ENCODE measurements at regions not wholly inside any gene's neighbourhood (a gene's known extent, or its start where the extent isn't known, plus 50 kb on each side); places are given as distances from the start of the nearest gene placed in this dataset.

DNA sequence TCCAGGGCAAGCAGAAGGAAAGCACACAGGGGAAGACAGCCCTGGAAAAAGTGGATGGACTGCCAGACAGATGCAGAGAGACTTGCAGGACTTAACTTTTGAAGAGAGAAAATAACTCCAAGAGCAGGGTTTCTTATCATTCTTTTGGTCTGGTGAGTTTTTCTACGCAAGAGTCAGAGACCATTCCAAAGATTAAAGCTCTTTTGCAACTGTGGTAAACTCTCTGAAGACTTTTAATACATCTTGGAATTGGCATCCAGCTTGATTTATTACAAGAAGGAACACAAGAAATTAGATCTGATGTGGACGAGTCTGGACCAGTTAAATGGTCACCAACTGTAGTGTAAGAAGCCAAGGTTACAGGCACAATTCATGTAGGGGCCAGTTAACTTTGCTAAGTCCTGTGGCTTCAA is 153.4 kb downstream of the SIPA1L2 start:
- Histone ChIP-seq H3K27me3 (ENCODE audit: insufficient read depth, low read depth) (no peaks in the 10 kb centered on the region), H3K36me3 (ENCODE audit: insufficient read depth) (no peaks in the 10 kb centered on the region), H3K4me1 (ENCODE audit: low read depth, poor library complexity, severe bottlenecking) (no peaks in the 10 kb centered on the region), H3K9ac (no peak overlapping the region), H3K4me3 (IDR thresholded peaks at IDR 0.05; ENCODE audit: insufficient read depth, low read depth, low read length) (no peak overlapping the region), H3K79me2 (ENCODE audit: insufficient read depth, low read depth) (no peaks in the 10 kb centered on the region), H3K27ac (no peak overlapping the region), H2AFZ (ENCODE audit: low read depth) (no peak overlapping the region), H4K20me1 (ENCODE audit: insufficient read depth) (no peaks in the 10 kb centered on the region), H3K4me2 (no peak overlapping the region)
- no peak for TF ChIP-seq CTCF (conservative IDR thresholded peaks at IDR 0.05; ENCODE audit: low read depth, low read length)

GRCh38 chr1:232474826-232475225 is 155.1 kb downstream of the SIPA1L2 start:
- H3K27me3 ChIP-seq (ENCODE audit: insufficient read depth, low read depth) = no peaks in the 10 kb centered on the region
- H3K27ac ChIP-seq = no peak overlapping the region
- no peak overlapping the region for H2AFZ ChIP-seq (ENCODE audit: low read depth)
- no peaks in the 10 kb centered on the region for H3K4me1 ChIP-seq (ENCODE audit: low read depth, poor library complexity, severe bottlenecking)
- no peaks in the 10 kb centered on the region for H4K20me1 ChIP-seq (ENCODE audit: insufficient read depth)
- H3K36me3 ChIP-seq (ENCODE audit: insufficient read depth) = no peaks in the 10 kb centered on the region
- H3K4me2 ChIP-seq = no peak overlapping the region
- H3K79me2 ChIP-seq (ENCODE audit: insufficient read depth, low read depth) = no peaks in the 10 kb centered on the region
- no peak overlapping the region for H3K4me3 ChIP-seq (IDR thresholded peaks at IDR 0.05; ENCODE audit: insufficient read depth, low read depth, low read length)
- no peak for TF ChIP-seq CTCF (conservative IDR thresholded peaks at IDR 0.05; ENCODE audit: low read depth, low read length)
- no peak overlapping the region for H3K9ac ChIP-seq

DNA sequence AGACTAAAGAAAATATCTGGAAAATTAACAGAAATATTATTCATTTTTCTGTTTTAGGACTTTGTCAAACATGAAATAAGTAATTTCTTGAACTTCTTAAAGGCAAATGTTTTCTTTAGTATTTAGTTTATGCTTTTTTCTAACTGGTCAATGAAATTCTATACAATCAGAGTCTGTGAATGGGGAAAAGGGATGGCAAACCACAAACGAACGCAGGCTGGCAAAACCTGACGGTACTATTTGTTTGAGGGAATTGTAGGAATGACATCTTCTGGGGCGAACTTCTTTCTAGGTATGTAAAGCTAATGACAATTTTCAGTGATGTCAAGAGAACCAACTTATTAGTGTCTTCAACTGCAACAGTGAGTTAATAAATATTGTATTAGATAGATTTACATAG is 156.0 kb downstream of the SIPA1L2 start:
- no peak overlapping the region for H3K4me2 ChIP-seq
- no peaks in the 10 kb centered on the region for H3K4me1 ChIP-seq (ENCODE audit: low read depth, poor library complexity, severe bottlenecking)
- H3K79me2 ChIP-seq (ENCODE audit: insufficient read depth, low read depth) = no peaks in the 10 kb centered on the region
- TF ChIP-seq CTCF (conservative IDR thresholded peaks at IDR 0.05; ENCODE audit: low read depth, low read length) = no peak
- H3K36me3 ChIP-seq (ENCODE audit: insufficient read depth) = no peaks in the 10 kb centered on the region
- H3K4me3 ChIP-seq (IDR thresholded peaks at IDR 0.05; ENCODE audit: insufficient read depth, low read depth, low read length) = no peak overlapping the region
- no peaks in the 10 kb centered on the region for H3K27me3 ChIP-seq (ENCODE audit: insufficient read depth, low read depth)
- no peak overlapping the region for H3K9ac ChIP-seq
- no peaks in the 10 kb centered on the region for H4K20me1 ChIP-seq (ENCODE audit: insufficient read depth)
- H2AFZ ChIP-seq (ENCODE audit: low read depth) = no peak overlapping the region
- H3K27ac ChIP-seq = no peak overlapping the region

GRCh38 chr1:232473324-232473723 is 156.6 kb downstream of the SIPA1L2 start:
- no peaks in the 10 kb centered on the region for H3K27me3 ChIP-seq (ENCODE audit: insufficient read depth, low read depth)
- H3K79me2 ChIP-seq (ENCODE audit: insufficient read depth, low read depth) = no peaks in the 10 kb centered on the region

More at GRCh38 chr1:232473324-232473723, 156.6 kb downstream of the SIPA1L2 start:
- no peaks in the 10 kb centered on the region for H4K20me1 ChIP-seq (ENCODE audit: insufficient read depth)
- H3K36me3 ChIP-seq (ENCODE audit: insufficient read depth) = no peaks in the 10 kb centered on the region
- no peak overlapping the region for H3K27ac ChIP-seq
- no peak overlapping the region for H3K9ac ChIP-seq
- no peak overlapping the region for H3K4me2 ChIP-seq
- H3K4me3 ChIP-seq (IDR thresholded peaks at IDR 0.05; ENCODE audit: insufficient read depth, low read depth, low read length) = no peak overlapping the region
- H2AFZ ChIP-seq (ENCODE audit: low read depth) = no peak overlapping the region
- TF ChIP-seq CTCF (conservative IDR thresholded peaks at IDR 0.05; ENCODE audit: low read depth, low read length) = no peak
- no peaks in the 10 kb centered on the region for H3K4me1 ChIP-seq (ENCODE audit: low read depth, poor library complexity, severe bottlenecking)
